ENCODE measurements at regions not wholly inside any gene's neighbourhood (a gene's known extent, or its start where the extent isn't known, plus 50 kb on each side); places are given as distances from the start of the nearest gene placed in this dataset.

DNA sequence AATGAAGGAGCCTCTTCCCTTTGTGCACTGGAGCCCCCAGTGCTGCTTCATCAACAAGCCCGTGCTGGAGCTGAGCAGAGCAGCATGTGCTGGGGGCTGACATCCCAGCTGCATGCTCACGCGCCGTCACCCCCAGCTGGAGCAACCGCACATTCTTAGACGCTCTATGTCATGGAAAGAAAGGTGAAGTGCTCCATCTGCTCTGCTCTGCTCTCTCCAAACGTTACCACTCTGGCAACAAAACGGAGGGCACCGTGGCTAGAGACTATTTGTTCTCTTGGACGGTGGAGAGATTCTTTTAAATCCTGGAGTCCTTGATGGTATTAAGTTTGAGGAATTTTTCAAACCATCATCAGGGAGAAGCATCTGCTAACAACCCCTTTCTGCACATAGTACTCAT lies 208.4 kb downstream of the C12orf75 start:
- no peak for FAIRE-seq

GRCh38 chr12:105539735-105540134 lies 209.2 kb downstream of the C12orf75 start:
- no peak for FAIRE-seq

- FAIRE-seq = no peak
Measured at GRCh38 chr12:105547786-105548185, 217.3 kb downstream of the C12orf75 start.

GRCh38 chr12:105548626-105549025 lies 218.1 kb downstream of the C12orf75 start:
- no peak for FAIRE-seq

GRCh38 chr12:105552056-105552455 lies 221.6 kb downstream of the C12orf75 start:
- no peak for FAIRE-seq

DNA sequence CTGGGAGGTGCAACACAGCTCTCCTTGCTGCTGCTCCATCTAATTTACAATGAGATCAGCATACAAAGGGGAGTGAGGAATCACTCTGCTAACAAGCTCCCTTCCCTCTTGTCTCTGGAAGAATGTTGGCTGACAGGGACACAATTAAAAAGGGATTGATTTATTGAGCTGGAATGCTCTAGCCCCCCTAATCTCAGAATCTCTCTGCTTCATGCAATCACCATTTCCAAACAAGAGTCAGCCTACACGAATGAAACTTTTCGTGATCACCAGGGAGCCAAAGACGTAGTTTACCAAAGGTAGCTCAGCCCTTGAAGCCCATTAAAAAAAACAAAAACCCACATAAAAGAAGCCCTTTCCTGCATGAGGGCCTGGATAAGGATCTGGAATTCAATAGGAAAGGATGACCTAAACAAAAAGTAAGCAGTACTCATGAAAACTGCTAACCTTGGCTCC lies 223.8 kb downstream of the C12orf75 start:
- FAIRE-seq = no peak

DNA sequence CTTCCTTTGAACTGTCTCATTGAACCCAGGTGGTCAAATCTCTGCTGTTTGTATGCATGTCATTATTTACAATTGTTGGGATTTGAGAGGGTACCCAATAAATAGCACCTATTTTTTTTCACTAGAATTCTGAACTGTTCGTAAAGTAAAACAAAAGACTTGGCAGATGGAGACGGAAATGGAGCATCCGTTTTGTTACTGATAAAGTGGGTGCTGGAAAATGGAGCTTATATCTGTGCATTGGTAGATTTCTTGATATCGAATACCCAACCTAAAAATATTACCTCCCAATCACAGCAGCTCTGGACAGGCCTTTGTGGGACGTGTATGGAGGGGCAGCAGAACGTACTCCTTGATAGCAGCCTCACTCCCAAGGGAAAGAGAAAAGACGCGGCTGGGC lies 224.4 kb downstream of the C12orf75 start:
- FAIRE-seq = no peak

DNA sequence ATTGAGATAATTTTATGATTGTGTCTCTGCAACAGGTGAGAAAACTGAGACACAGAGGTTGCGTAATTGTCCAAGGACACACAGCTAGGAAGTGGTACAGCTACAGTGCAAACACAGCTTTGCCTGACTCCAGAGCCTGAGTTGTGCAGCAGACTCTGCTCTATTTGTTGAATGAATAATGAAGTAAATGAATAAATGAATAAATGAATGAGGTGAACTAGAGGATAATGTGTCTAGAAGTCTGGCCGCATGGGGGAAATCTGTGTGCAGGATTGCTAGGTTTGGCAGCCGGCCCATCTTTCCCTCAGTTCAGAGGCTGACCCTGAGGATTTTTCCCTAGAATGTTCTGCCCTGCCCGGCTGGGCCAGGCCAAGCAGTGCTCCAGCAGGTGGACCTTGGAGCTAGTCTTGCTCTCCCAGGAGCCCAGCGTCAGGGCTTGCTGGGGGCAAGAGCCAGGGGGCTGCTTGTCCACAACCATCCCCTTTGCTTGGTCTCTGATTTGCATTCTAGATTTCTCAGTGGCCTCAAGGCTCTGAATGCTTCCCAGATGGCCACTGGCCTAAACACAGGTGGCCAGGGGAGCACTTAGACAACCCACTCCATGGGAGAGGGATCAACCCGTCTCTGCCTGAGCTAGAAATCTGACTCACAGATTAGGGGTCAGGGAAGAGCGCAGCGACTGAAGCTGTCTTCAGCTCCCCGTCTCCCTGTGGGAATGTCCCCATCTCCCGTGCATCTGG lies 225.2 kb downstream of the C12orf75 start:
- FAIRE-seq = no peak

GRCh38 chr12:105559310-105559709 lies 228.8 kb downstream of the C12orf75 start:
- FAIRE-seq = no peak

DNA sequence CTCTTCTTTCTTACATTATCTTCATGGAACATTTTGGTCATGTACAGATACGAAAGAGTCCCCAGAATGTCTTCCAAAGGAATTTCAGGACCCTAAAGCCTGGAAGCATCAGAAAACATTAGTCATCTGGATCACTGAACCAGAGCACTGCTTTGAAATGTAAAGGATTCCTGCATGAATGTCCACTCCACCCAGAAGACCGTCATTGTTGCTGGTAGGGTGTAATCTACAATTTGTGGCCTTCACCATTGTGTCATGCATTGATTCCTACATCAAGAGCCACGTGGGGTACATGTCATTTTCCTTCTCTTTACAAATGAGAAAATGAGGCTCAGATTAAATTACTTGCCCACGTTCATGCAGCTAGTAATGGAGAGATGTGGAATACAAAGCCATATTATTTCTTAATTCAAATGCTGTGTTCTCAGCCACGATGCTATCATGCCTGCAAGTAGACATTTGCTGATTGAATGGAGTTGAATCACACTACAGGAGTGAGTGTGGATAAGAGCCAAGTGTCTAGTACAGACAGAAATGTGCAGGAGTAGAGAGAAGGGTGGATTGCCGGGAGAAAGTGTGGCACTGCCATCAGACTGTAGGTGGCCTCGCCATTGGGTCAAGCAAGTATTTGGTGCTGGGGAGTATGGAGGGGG lies 231.2 kb downstream of the C12orf75 start:
- no peak for FAIRE-seq

DNA sequence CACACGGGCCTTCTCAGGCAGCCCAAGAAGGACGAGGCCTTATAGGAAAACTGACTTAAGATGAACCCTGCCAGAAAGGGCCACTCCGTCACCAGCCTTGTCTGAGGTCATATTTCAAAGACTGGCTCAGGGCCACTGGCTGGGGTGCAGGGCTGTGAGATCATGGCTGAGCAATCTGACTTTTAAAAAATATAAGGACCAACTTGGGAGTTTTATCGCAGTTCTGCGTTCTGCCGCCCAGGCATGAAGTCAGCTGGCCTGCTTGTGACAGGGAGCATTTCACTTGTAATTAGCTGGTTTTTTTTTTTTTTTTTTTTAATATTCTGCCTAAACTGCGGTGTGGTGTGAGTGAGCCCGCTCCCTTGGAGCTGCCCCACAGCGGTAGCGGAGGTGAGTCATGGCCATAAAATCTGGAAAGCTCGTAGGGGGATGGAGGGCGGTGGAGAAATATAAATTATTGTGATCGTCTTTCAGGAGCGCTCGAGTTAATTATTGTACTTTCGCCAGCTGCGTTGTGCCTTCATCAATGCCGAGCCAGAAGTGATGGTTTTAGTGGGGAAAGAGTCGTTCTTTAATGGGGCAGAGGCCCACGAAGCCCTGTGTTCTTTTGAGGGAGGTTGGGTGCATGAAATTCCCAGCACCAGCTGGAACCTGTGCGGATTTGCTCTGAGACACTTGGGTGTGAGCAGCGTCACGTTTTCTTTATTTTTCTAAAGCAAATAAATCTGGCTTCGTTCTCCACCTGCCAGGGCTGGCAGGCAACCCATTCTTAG lies 231.9 kb downstream of the C12orf75 start:
- no peak for FAIRE-seq

- no peak for FAIRE-seq
Measured at GRCh38 chr12:105567061-105567460, 236.6 kb downstream of the C12orf75 start.

DNA sequence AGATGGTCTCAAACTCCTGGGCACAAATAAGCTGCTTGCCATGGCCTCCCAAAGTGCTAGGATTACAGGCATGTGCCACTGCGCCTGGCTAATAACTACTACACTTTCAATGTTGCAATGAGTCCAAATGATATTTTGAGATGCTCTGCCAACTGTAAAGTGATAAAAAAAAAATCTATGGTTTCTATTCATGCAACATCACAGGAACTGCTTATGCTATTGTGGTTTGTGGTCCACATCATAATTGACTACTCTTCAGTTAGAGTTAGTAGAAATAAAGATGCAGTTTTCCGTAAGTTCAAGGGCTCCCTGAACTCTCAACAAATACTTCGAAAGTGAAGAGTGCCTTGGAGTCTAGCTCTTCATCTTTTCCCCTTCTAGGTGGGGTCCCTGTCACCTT lies 239.4 kb downstream of the C12orf75 start:
- FAIRE-seq = no peak

GRCh38 chr12:105570944-105571343 lies 240.5 kb downstream of the C12orf75 start:
- no peak for FAIRE-seq

DNA sequence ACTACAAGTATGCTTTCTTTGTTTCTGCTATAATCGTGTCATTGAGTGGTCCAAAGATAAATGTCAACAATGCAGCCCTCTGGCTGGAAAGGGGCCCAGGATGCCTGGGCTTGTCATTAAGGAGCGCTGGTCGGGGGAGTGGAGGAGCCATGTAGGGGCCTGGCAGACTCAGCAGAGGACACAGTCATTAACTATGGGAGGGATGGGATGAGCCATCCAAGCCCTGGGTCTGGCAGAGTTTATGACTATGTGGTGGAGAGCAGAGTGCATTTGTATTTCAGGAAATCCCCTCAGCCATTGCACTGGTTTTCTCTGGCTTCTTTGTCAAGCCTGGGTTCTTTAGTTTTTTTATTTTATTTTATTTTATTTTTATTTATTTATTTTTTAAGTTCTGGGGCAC lies 243.1 kb downstream of the C12orf75 start:
- FAIRE-seq = no peak

- FAIRE-seq = no peak
Measured at GRCh38 chr12:105574056-105574715, 243.7 kb downstream of the C12orf75 start.

DNA sequence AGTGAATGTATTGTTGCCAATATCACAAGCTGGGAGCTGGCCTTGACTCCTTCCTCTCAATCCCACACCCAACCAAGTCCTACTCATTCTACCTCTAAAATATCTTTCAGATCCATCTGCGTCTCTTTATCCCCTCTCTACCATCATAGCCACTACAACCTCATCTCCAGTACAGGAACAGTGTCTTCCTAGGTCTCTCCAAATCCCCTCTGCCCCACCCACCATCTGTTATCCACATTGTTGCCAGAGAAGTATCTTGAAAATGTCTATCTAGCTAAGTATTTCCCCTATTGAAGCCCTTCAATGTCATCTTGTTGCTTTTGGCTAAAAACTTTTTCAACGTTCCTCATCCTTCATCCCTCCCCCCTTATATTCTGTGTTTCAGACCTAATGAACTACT lies 244.7 kb downstream of the C12orf75 start:
- FAIRE-seq = no peak

- FAIRE-seq = no peak
Measured at GRCh38 chr12:105576261-105576660, 245.8 kb downstream of the C12orf75 start.

DNA sequence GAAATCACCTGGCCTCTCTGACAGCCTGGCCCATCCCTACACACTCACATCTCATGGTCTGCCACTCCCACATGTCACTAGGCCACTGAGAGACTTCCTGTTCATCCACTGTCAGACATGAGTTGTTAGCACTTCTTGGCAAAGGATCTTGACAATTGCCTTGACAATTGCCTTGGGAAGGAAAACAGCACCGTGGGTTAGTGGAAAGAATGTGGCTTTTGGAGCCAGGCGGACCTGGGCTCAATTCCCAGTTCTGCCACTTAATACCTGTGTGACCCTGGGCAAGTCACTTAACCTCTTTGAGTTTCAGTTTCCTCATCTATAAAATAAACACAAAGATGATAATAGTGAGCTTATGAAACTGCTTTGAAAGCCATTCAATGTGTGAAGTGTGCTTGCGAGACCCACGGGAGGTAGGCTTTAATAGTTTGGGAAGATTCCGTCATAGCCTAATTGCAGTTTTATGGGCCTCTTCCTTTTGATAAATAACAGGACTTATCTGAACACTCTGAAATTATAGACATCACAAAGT lies 250.4 kb downstream of the C12orf75 start:
- no peak for FAIRE-seq

DNA sequence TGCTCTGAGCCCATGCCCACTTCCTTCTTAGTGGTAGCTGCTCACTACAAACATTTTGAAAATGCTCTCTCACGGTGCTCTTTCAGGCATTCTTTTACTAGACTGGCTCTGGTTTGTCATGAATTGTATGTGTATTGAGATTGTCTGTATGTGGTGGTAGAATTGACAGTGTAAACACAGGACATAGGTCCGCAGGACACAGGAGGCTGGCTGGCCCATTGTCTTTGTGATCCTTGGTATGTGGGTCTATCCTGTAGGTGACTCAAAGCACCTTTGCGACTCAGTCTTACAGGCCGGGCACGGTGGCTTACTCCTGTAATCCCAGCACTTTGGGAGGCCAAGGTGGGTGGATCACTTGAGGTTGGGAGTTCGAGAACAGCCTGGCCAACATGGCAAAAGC lies 250.9 kb downstream of the C12orf75 start:
- FAIRE-seq = no peak

- no peak for FAIRE-seq
Measured at GRCh38 chr12:105585107-105585506, 254.6 kb downstream of the C12orf75 start.

GRCh38 chr12:105587237-105587636 lies 256.7 kb downstream of the C12orf75 start:
- no peak for FAIRE-seq

- no peak for FAIRE-seq
Measured at GRCh38 chr12:105588106-105588505, 257.6 kb downstream of the C12orf75 start.
